Body of pancreas (tissue), 4 donors: ENCODE measurements at regions not wholly inside any gene's neighbourhood (a gene's known extent, or its start where the extent isn't known, plus 50 kb on each side); places are given as distances from the start of the nearest gene placed in this dataset.

ENCODE experiments used
- ATAC-seq: fragments of 150-250 bp; one replicate; pipeline ENCODE4 v1.9.1; 2016
- DNase-seq, 4 donors: peaks; one replicate each; pipeline ENCODE4 v3.0.0-alpha.2; 2019
- H3K27ac ChIP-seq, 4 donors: fragments of 200-600 bp; sonication (generic); 1 replicate in 3 of 4; 2 replicates in 1 of 4; pipeline versions ENCODE4 v1.5.1 to v1.6.1; 2016 to 2019; ENCODE audit warnings: mild to moderate bottlenecking in 1 of 4, mixed read lengths in 1 of 4, moderate library complexity in 1 of 4
- H3K27me3 ChIP-seq, 2 donors: fragments of 200-600 bp; sonication (generic); one replicate each; pipeline ENCODE4 v1.6.0; 2016; ENCODE audit warnings: mild to moderate bottlenecking in 1 of 2
- H3K36me3 ChIP-seq, 2 donors: fragments of 200-600 bp; sonication (generic); replicated peaks in 1 of 2; 2 replicates each; pipeline ENCODE4 v1.5.1; 2016; ENCODE audit warnings: low read depth in 2 of 2; ENCODE audit not compliant: insufficient read depth in 1 of 2
- H3K4me1 ChIP-seq: fragments of 200-600 bp; sonication (generic); one replicate; pipeline ENCODE4 v1.6.0; 2016
- H3K4me3 ChIP-seq, 2 donors: fragments of 200-600 bp; sonication (generic); 1 replicate in 1 of 2; 2 replicates in 1 of 2; pipeline ENCODE4 v1.5.1; 2016 to 2019
- H3K9me3 ChIP-seq, 3 donors: fragments of 200-600 bp; sonication (generic); 1 replicate in 2 of 3; 2 replicates in 1 of 3; pipeline ENCODE4 v1.5.1; 2016
- POLR2A ChIP-seq, 3 donors: fragments of 450-650 bp; IDR thresholded peaks; one replicate each; pipeline ENCODE4 v1.6.1; 2016; ENCODE audit warnings: antibody characterized with exemption in 3 of 3, mild to moderate bottlenecking in 2 of 3
- WGBS, 2 donors: methylation state at CpG; one replicate each; pipeline ENCODE4 v1.1.5; 2017; 5-methylcytosine and 5-hydroxymethylcytosine counted together
- intact Hi-C: fragments of 100-400 bp; cut with DNase I; formaldehyde crosslinking; loops from one replicate; pipeline ENCODE4 v1.15.1; 2023
- TF ChIP-seq, protein P1 (sequence below), 7 experiments: fragments of 450-650 bp in 4 of 7; fragments of 200-600 bp in 3 of 7; sonication (generic) in 3 of 7; IDR thresholded peaks; one replicate each; pipeline ENCODE4 v1.5.1; 2016 to 2019; ENCODE audit warnings: antibody characterized with exemption in 7 of 7

DNA sequence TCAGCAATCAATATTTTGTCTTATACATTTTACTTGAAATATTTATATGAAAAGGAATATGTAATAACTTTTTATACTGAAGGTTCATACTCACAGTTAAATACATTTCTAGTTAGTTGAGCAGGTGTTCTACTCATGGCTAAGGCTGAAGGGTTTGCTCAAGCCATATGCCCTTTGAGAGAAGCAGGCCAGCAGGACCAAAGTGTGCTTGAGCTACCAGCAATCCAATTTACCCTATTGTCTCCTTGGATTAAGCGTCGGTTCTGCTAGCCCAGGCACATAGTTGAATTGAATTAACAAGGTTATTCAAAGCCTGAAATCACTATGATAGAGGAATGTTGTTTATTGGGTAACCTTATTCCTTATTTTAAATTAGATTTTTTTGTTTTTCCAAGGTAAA lies 151.5 kb upstream of the BACE2 start:
- Histone ChIP-seq H3K4me1 (no peaks in the 10 kb centered on the region), H3K27ac (no peak overlapping the region), H3K9me3 (no peaks in the 10 kb centered on the region), H3K27me3 (no peaks in the 10 kb centered on the region), H3K4me3 (no peak overlapping the region), H3K36me3 (no peaks in the 10 kb centered on the region)
- intact Hi-C loops: no loop called here
- WGBS, 2 donors: 60 to 85% methylated on average over 2 of the region's 2 CpGs
- DNase-seq (no peak), ATAC-seq (no peak)
- TF ChIP-seq, protein P1, sequence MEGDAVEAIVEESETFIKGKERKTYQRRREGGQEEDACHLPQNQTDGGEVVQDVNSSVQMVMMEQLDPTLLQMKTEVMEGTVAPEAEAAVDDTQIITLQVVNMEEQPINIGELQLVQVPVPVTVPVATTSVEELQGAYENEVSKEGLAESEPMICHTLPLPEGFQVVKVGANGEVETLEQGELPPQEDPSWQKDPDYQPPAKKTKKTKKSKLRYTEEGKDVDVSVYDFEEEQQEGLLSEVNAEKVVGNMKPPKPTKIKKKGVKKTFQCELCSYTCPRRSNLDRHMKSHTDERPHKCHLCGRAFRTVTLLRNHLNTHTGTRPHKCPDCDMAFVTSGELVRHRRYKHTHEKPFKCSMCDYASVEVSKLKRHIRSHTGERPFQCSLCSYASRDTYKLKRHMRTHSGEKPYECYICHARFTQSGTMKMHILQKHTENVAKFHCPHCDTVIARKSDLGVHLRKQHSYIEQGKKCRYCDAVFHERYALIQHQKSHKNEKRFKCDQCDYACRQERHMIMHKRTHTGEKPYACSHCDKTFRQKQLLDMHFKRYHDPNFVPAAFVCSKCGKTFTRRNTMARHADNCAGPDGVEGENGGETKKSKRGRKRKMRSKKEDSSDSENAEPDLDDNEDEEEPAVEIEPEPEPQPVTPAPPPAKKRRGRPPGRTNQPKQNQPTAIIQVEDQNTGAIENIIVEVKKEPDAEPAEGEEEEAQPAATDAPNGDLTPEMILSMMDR (IDR thresholded peaks at IDR 0.05): no peak
- no peak for TF ChIP-seq POLR2A (IDR thresholded peaks at IDR 0.05)

DNA sequence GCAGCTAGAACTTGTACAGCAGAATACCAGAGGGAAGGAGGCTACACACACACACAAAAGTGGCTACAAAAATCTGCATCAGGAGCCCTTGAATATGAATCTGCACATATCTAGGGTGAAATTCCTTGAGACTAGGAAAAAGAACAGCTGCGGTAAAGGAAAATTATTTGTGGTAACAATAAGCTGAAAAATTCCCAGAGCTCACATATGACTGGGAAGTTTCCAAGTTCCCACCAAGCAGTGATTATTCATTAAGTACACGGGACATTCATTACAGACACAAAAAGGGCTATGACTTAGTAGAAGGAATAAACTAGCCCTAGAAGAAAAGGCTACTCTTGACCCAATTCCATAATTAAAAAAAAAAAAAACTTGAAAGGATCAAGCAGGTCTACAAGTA lies 149.5 kb upstream of the BACE2 start:
- Histone ChIP-seq H3K4me1 (no peaks in the 10 kb centered on the region), H3K27me3 (no peaks in the 10 kb centered on the region), H3K9me3 (no peaks in the 10 kb centered on the region), H3K36me3 (no peaks in the 10 kb centered on the region), H3K27ac (no peak overlapping the region), H3K4me3 (no peak overlapping the region)
- ATAC-seq (no peak), DNase-seq (no peak)
- 61 to 75% methylated on average over 2 of the region's 2 CpGs for WGBS, 2 donors
- intact Hi-C loops: no loop called here
- TF ChIP-seq, protein P1 (IDR thresholded peaks at IDR 0.05): no peak
- TF ChIP-seq POLR2A (IDR thresholded peaks at IDR 0.05): no peak

DNA sequence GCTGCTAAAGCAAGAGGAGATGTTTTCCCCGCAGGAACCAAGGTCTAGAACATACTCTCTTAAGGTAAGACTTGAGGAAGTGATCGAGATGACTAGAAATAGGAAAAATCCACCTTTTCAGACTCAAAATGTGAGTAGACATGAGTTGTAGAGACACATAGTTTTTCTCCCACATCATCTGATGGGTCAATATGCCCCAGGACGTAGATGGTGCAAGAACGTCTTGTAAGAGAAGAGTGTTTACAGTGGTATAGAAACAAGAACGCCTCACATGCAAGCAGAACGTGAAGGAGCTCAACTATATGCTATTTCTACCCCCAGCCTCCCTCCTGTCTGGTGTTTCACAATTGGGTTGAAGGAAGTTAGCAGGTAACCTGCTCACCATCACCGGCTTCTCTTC lies 144.0 kb upstream of the BACE2 start:
- no peaks in the 10 kb centered on the region for H3K4me1 ChIP-seq
- no peak overlapping the region for H3K4me3 ChIP-seq
- WGBS, 2 donors: 67 to 69% methylated on average over 7 of the region's 7 CpGs
- H3K27ac ChIP-seq: no peak overlapping the region
- no peak for DNase-seq
- no peaks in the 10 kb centered on the region for H3K36me3 ChIP-seq
- no peaks in the 10 kb centered on the region for H3K27me3 ChIP-seq
- intact Hi-C loops: no loop called here
- ATAC-seq: no peak
- no peaks in the 10 kb centered on the region for H3K9me3 ChIP-seq
- TF ChIP-seq POLR2A (IDR thresholded peaks at IDR 0.05): no peak
- TF ChIP-seq, protein P1 (IDR thresholded peaks at IDR 0.05): no peak

DNA sequence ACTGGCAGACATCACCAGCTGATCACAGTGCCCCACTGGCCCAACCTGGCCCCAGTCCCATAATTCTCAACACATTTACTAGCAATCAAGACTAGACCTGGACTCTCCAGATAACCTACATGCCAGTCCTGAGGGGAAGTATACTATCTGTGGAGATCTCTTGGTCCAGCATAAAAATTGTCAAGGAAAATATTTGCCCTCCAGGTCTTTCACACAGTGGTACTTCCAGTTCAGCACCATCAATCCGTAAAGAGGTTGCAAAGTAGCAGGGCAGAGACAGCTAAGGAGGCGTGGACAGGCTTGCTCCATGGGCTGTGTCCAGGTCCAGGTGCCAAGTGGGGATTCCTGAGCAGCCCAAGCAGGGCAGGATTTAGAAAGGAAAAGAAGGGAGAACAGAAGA lies 143.6 kb upstream of the BACE2 start:
- Histone ChIP-seq H3K27ac (no peak overlapping the region), H3K9me3 (no peaks in the 10 kb centered on the region), H3K4me3 (no peak overlapping the region), H3K4me1 (no peaks in the 10 kb centered on the region), H3K36me3 (no peaks in the 10 kb centered on the region), H3K27me3 (no peaks in the 10 kb centered on the region)
- 53 to 64% methylated on average over 2 of the region's 2 CpGs for WGBS, 2 donors
- TF ChIP-seq POLR2A (IDR thresholded peaks at IDR 0.05): no peak
- TF ChIP-seq, protein P1 (IDR thresholded peaks at IDR 0.05): no peak
- intact Hi-C loops: no loop called here
- ATAC-seq (no peak), DNase-seq (no peak)

DNA sequence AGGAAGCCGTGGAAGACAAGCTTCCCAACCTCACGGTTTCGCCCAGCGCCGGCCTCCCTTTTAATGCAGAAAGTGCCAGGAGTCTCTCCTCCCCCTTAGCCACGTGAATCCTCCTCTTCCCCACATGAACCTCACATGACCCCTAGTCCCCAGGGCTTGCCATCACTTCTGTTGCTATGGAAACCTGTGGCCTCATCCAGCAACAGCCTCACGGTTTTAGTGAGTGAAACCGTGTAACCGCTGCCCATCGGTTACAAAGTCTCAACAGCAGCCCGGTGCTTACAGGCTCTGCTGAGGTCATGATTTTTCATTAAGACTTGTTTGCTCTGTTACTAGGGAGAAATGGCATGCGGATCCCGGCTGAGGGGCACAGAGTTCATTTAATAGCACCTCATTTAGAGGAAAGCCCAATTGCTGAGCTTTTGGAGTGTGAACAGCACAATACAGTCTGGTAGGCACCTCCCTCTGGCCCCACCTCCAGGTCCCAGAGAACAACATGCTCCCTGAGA lies 143.2 kb upstream of the BACE2 start:
- Histone ChIP-seq H3K27me3 (no peaks in the 10 kb centered on the region), H3K4me3 (no peak overlapping the region), H3K9me3 (no peaks in the 10 kb centered on the region), H3K36me3 (no peaks in the 10 kb centered on the region), H3K4me1 (no peaks in the 10 kb centered on the region), H3K27ac (no peak overlapping the region)
- ATAC-seq (peak; percentile 40), DNase-seq (peak in 3 of 4 donors; percentile 37 to 53 (median 37))
- WGBS, 2 donors: 33 to 38% methylated on average over 13 of the region's 13 CpGs
- no peak for TF ChIP-seq POLR2A (IDR thresholded peaks at IDR 0.05)
- TF ChIP-seq, protein P1 (IDR thresholded peaks at IDR 0.05): no peak
- intact Hi-C loops: no loop called here
